Fibroblast of pulmonary artery (primary cell): ENCODE measurements at regions not wholly inside any gene's neighbourhood (a gene's known extent, or its start where the extent isn't known, plus 50 kb on each side); places are given as distances from the start of the nearest gene placed in this dataset.
A peak's percentile ranks its signal among the peaks of the same experiment; 100 is the strongest.
"Not testable (repeated sequence)": the region's sequence is repeated elsewhere in the genome, so short reads cannot be mapped to it uniquely, and the experiment has no call there.

Experiments
- DNase-seq: peaks from one replicate; pipeline ENCODE4 v3.0.0-alpha.2; 2010; ENCODE audit warnings: low read depth
- H3K4me3 ChIP-seq: replicated peaks from 2 replicates; pipeline ENCODE4 v1.5.1; 2011; ENCODE audit warnings: low read depth, mild to moderate bottlenecking, control low read depth, low read length, moderate library complexity
- CTCF ChIP-seq: IDR thresholded peaks from 2 replicates; pipeline ENCODE4 v1.5.1; 2011; ENCODE audit warnings: mild to moderate bottlenecking, control low read depth, low read length, inconsistent platforms; ENCODE audit errors: missing control alignments

DNA sequence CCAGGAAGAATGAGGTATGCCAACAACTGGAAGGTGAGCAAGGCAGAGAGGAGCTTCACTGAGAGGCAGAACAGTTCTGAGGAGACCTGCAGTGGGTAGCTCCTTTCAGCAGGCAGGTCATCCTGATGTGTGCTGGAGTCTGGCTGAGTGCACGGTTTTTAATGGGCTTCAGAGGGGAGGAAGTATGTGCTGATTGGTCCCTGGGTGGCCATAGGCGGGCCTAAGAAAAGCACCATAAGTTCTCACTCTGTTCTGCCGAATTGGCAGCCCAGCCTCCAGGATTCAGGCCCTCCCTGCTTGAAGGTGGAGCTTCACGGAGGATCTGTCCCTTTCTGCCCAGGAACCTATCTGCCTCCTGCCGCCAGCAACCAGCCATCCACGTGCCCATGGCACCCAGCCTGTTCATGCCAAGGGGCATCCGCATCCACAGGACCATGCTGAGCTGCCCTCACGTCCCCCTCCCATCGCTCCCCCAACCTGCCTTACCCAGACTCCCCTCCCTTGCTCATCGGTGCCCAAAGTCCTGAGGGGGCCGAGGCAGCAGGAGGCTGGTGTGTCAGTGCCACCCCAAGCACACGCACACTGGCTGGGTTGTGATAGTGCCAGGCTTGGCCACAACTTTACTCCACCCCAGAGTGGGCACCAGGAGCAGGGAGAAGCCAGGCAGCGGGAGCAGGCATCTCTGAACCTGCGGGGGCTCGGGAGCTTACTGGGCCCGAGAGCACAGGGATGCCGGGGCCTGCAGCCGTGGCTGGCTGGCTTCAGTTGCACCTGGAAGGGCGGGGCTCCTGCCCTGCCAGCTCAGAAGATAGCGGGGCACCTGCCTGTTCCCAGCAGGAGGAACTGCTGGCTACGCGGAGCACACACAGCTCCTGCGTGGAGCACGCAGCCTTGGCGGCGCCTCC lies 608.4 kb upstream of the FOXG1 start:
- no peak for TF ChIP-seq CTCF
- DNase-seq = no peak
- H3K4me3 ChIP-seq = no peak overlapping the region

GRCh38 chr14:28161040-28161439 lies 605.5 kb upstream of the FOXG1 start:
- no peak for DNase-seq
- TF ChIP-seq CTCF = no peak
- H3K4me3 ChIP-seq = no peak overlapping the region

DNA sequence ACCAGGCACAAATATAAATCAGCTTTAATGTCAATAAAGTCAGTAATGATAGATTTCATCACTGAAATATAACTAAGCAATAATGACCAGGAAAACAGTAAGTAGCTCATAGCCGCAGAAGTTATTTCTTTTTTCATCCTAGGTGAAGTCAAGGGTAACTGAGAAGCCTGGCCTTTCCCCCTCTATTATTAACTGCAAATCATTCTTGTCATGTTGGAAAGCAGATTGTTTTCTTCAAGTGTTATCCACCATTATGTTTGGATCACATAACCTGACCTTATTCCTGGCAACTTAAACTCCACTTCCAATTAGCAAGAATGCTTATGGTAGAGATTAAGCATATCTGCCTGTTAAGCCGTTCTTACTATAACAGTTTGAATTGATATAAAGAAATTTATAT lies 603.4 kb upstream of the FOXG1 start:
- no peak overlapping the region for H3K4me3 ChIP-seq
- no peak for DNase-seq
- no peak for TF ChIP-seq CTCF

DNA sequence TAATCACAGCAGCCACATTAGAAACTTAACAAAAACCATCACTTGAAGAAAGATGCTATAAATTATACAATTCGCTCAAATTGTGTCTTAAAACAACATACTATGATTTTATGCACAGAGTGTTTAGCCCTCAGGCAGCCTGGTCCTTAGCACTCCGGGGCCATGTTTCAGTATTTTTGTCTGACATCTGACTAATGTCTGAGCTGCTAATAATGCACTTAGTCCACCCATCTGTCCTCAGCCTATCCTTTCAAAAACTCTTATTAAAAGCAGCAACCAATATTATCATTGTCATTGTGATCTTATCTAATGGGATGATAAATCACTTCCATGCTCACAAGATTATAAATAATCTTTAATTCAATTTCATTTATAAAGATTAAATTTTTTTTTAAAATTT lies 602.7 kb upstream of the FOXG1 start:
- no peak for TF ChIP-seq CTCF
- DNase-seq = no peak

GRCh38 chr14:28187902-28188830 lies 578.4 kb upstream of the FOXG1 start:
- H3K4me3 ChIP-seq = peak overlapping the region; percentile 44

More for the DNA sequence above, 602.7 kb upstream of the FOXG1 start:
- no peak overlapping the region for H3K4me3 ChIP-seq

GRCh38 chr14:28196878-28197277 lies 569.7 kb upstream of the FOXG1 start:
- DNase-seq = no peak
- TF ChIP-seq CTCF = no peak
- no peak overlapping the region for H3K4me3 ChIP-seq

More at GRCh38 chr14:28187902-28188830, 578.4 kb upstream of the FOXG1 start:
- DNase-seq = not testable (repeated sequence)

GRCh38 chr14:28220391-28220790 lies 546.2 kb upstream of the FOXG1 start:
- no peak overlapping the region for H3K4me3 ChIP-seq
- no peak for DNase-seq
- no peak for TF ChIP-seq CTCF
